Activated CD8-positive, alpha-beta memory T cell treated with anti-CD3 and anti-CD28 coated beads, Interleukin-2, amount 10 ng/mL, durations not matched to agents 7 days and 5 days (primary cell): ENCODE measurements at regions not wholly inside any gene's neighbourhood (a gene's known extent, or its start where the extent isn't known, plus 50 kb on each side); places are given as distances from the start of the nearest gene placed in this dataset.

Source experiments
- ATAC-seq: fragments of 150-1000 bp; cut with Tn5 transposase; one replicate; pipeline ENCODE4 v1.10.0; 2021; ENCODE audit warnings: moderate library complexity
- CTCF ChIA-PET: fragments of 350-600 bp; sonication (Branson Sonifier 250); formaldehyde crosslinking; loops from one replicate; lab custom pipeline; 2021; ENCODE audit warnings: antibody characterized with exemption; lab: Charles Lee
- DNase-seq: peaks from one replicate; pipeline ENCODE4 v3.0.0-alpha.2; 2020
- H3K27ac Mint-ChIP-seq: one replicate; pipeline ENCODE4 v1.8.0; 2021; ENCODE audit warnings: mild to moderate bottlenecking, mixed read lengths
- H3K27me3 Mint-ChIP-seq: one replicate; pipeline ENCODE4 v1.8.0; 2021; ENCODE audit warnings: mixed read lengths
- H3K36me3 Mint-ChIP-seq: one replicate; pipeline ENCODE4 v1.8.0; 2021; ENCODE audit warnings: mild to moderate bottlenecking, mixed read lengths
- H3K4me1 Mint-ChIP-seq: one replicate; pipeline ENCODE4 v1.8.0; 2021; ENCODE audit warnings: mixed read lengths
- H3K4me3 Mint-ChIP-seq: one replicate; pipeline ENCODE4 v1.8.0; 2021; ENCODE audit warnings: mild to moderate bottlenecking, moderate library complexity, mixed read lengths
- H3K9me3 Mint-ChIP-seq: one replicate; pipeline ENCODE4 v1.8.0; 2022; ENCODE audit warnings: low read depth, mixed read lengths

DNA sequence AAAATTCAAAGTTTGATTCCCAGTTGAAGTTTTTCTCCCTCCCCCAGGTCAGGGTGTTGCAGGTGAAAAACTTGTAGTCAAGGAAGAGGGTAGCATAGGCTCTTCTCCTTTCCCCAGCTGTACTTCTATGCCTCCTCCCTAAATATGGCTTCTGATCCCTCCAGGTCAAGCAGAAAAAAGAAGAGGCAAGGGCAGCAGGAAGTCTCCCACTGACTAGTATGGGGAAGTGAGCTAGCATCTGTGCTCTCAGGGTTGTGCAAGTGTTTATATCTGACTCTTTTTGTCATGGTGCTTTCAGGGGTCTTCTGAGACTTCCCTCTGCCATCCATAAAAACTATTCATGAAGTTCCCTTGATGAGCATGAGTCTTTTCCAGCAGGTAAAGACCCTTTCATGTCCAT lies 76.0 kb downstream of the ATPSCKMT start:
- H3K36me3 Mint-ChIP-seq, result no peaks in the 10 kb centered on the region
- H3K4me1 Mint-ChIP-seq, result no peaks in the 10 kb centered on the region
- no peaks in the 10 kb centered on the region for H3K9me3 Mint-ChIP-seq
- ATAC-seq (no peak), DNase-seq (no peak)
- H3K27ac Mint-ChIP-seq, result no peak overlapping the region
- CTCF ChIA-PET, result no interaction called here
- no peak overlapping the region for H3K4me3 Mint-ChIP-seq
- no peaks in the 10 kb centered on the region for H3K27me3 Mint-ChIP-seq

DNA sequence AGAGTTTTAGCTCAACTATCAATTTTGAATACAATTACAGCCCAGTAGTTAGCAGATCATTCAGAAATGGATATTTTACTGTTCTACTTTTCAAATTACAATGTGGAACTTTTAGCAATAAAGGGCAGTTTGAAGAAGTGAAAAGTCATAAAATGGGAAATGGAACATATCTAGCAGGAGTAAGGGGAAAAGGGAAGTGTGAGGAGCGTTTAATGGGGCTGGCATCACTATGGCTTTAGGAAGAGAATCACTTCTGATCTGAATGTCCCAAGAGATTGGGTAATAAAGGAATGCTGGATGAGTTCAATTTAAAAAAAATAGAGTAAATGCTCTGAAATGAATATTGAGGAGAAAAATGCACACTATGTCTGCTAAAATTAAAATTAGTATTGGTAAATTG lies 77.4 kb downstream of the ATPSCKMT start:
- no peak overlapping the region for H3K27ac Mint-ChIP-seq
- ATAC-seq (no peak), DNase-seq (no peak)
- no peaks in the 10 kb centered on the region for H3K4me1 Mint-ChIP-seq
- no peaks in the 10 kb centered on the region for H3K9me3 Mint-ChIP-seq
- CTCF ChIA-PET, result no interaction called here
- H3K27me3 Mint-ChIP-seq, result no peaks in the 10 kb centered on the region
- H3K36me3 Mint-ChIP-seq, result no peaks in the 10 kb centered on the region
- H3K4me3 Mint-ChIP-seq, result no peak overlapping the region

- H3K9me3 Mint-ChIP-seq, result no peaks in the 10 kb centered on the region
- H3K4me1 Mint-ChIP-seq, result no peaks in the 10 kb centered on the region
- DNase-seq (no peak), ATAC-seq (no peak)
- no peak overlapping the region for H3K27ac Mint-ChIP-seq
- H3K36me3 Mint-ChIP-seq, result no peaks in the 10 kb centered on the region
- H3K27me3 Mint-ChIP-seq, result no peaks in the 10 kb centered on the region
- CTCF ChIA-PET, result no interaction called here
- no peak overlapping the region for H3K4me3 Mint-ChIP-seq
Measured at GRCh38 chr5:10169359-10169758, 80.3 kb downstream of the ATPSCKMT start.

GRCh38 chr5:10168254-10168653 lies 81.4 kb downstream of the ATPSCKMT start:
- CTCF ChIA-PET, result no interaction called here
- no peaks in the 10 kb centered on the region for H3K27me3 Mint-ChIP-seq
- H3K36me3 Mint-ChIP-seq, result no peaks in the 10 kb centered on the region
- no peak for DNase-seq
- H3K9me3 Mint-ChIP-seq, result no peaks in the 10 kb centered on the region
- ATAC-seq, result no peak
- no peak overlapping the region for H3K4me3 Mint-ChIP-seq
- H3K4me1 Mint-ChIP-seq, result no peaks in the 10 kb centered on the region
- no peak overlapping the region for H3K27ac Mint-ChIP-seq

- no peak for DNase-seq
- Mint-ChIP-seq H3K27ac (no peak overlapping the region), H3K9me3 (no peaks in the 10 kb centered on the region), H3K4me1 (no peaks in the 10 kb centered on the region), H3K27me3 (no peaks in the 10 kb centered on the region), H3K4me3 (no peak overlapping the region), H3K36me3 (no peaks in the 10 kb centered on the region)
- CTCF ChIA-PET, result no interaction called here
- ATAC-seq, result no peak
Measured at GRCh38 chr5:10167806-10168205, 81.9 kb downstream of the ATPSCKMT start.

DNA sequence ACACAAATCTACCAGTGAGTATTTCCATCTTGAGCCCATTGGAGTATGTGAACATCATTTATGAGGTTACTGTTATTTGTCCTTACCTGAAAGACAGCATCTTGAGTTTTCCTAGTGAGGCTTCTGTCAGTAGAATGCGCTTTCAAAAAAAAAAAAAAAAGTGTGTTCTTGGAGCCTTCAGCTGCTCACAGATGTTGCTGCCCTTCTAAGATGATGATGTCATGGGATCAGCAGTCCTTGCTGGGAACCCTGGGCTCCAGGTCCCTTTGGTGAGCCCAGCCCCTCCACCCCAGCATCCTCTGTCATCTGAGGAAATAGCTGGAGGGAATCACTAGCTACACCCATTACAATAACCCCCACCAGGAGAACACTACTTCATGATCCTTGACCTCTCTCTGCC lies 83.3 kb downstream of the ATPSCKMT start:
- CTCF ChIA-PET, result no interaction called here

DNA sequence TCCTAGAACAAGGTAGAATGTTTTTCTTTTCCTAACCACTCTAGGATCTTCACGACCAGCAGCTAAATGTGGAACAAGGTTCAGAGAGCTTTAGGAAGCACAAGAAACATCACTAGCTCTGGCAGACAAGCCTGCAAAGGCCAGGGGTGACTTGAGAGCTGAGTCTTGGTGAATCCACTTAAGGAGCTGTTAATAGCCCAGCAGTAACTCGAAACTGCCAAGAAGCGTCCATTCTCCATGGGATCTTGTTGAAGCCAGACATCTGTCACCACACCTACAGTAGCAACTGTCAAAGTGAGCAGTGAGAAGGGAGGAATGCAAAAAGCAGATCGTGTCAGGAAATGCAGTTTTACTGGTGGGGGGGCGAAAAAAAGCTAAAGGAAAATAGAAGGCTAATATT lies 87.2 kb downstream of the ATPSCKMT start:
- Mint-ChIP-seq H3K36me3 (no peaks in the 10 kb centered on the region), H3K9me3 (no peaks in the 10 kb centered on the region), H3K27ac (no peak overlapping the region), H3K4me1 (no peaks in the 10 kb centered on the region), H3K27me3 (peaks cover 4% of the 10 kb centered on the region), H3K4me3 (no peak overlapping the region)
- DNase-seq (no peak), ATAC-seq (no peak)
- CTCF ChIA-PET, result no interaction called here

More for the DNA sequence above, 83.3 kb downstream of the ATPSCKMT start:
- DNase-seq, result no peak
- ATAC-seq, result no peak
- Mint-ChIP-seq H3K4me1 (no peaks in the 10 kb centered on the region), H3K27ac (no peak overlapping the region), H3K9me3 (no peaks in the 10 kb centered on the region), H3K27me3 (peaks cover 4% of the 10 kb centered on the region), H3K36me3 (no peaks in the 10 kb centered on the region), H3K4me3 (no peak overlapping the region)

DNA sequence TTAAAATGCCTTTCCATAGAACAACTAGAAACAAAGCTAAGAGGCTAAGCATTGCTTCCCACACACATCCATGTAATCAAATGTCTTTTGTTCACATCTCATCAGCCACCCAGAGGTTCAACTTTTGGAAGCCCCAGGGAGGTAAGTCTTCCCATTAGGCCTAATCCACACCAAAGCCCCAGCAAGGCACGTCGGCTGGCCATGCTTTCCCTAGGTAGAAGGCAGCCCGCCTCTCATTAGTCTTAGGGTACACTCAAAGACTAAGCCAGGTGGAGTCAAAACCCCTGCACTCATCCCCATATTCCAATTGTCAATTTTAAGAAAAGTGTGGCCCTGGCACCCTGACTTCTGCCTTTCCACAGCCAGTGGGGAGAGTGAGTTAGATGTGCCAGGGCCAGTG lies 87.9 kb downstream of the ATPSCKMT start:
- CTCF ChIA-PET, result no interaction called here
- Mint-ChIP-seq H3K27me3 (peaks cover 4% of the 10 kb centered on the region), H3K27ac (no peak overlapping the region), H3K4me3 (no peak overlapping the region), H3K9me3 (no peaks in the 10 kb centered on the region), H3K36me3 (no peaks in the 10 kb centered on the region), H3K4me1 (no peaks in the 10 kb centered on the region)
- no peak for DNase-seq
- ATAC-seq, result no peak

DNA sequence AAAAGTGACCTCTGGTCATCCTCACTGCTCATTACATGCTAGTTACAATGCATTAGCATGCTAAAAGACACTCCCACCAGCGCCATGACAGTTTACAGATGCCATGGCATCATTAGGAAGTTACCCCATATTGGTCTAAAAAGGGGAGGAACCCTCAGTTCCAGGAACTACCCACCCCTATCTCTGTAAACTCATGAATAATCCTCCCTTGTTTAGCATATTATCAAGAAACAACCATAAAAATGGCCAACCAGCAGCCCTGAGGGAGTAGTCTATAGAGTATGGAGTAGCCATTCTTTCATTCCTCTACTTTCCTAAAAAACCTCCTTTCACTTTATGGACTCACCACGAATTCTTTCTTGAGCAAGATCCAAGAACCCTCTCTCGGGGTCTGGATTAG lies 89.4 kb downstream of the ATPSCKMT start:
- Mint-ChIP-seq H3K27me3 (peaks cover 6% of the 10 kb centered on the region), H3K36me3 (no peaks in the 10 kb centered on the region), H3K9me3 (no peaks in the 10 kb centered on the region), H3K4me1 (no peaks in the 10 kb centered on the region), H3K4me3 (no peak overlapping the region), H3K27ac (no peak overlapping the region)
- DNase-seq (no peak), ATAC-seq (no peak)
- CTCF ChIA-PET, result no interaction called here

GRCh38 chr5:10158886-10159285 lies 90.8 kb downstream of the ATPSCKMT start:
- H3K27me3 Mint-ChIP-seq, result peaks cover 6% of the 10 kb centered on the region

DNA sequence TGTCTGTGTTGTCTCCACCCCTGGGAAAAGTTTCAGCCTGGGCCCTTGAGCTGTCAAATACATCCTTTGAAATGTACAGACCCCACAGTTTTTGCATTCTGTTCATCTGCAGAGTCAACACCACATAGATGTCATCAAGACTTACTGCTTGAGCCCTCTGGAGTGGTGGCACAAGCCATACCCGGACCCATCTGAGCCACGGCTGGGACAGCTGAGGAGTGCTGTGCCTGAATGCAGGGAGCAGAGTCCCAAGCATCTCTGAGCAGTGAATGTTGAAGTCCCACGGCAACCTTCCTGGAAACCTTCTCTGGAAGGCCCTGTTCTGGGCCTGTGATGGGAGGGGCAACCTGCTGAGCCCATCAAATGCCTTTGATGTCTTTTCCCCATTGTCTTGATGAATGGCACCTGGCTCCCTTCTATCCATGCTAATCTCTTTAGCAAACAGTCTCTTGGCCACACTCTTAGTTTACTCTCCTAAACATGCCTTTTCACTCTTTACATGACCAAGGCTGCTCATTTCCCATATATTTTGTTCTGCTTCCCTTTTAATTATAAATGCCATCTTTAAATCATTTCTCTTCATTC lies 92.5 kb downstream of the ATPSCKMT start:
- Mint-ChIP-seq H3K4me3 (no peak overlapping the region), H3K27me3 (peaks cover 2% of the 10 kb centered on the region), H3K36me3 (no peaks in the 10 kb centered on the region), H3K27ac (no peak overlapping the region), H3K4me1 (no peaks in the 10 kb centered on the region), H3K9me3 (no peaks in the 10 kb centered on the region)
- ATAC-seq (no peak), DNase-seq (no peak)
- CTCF ChIA-PET, result no interaction called here

More at GRCh38 chr5:10158886-10159285, 90.8 kb downstream of the ATPSCKMT start:
- CTCF ChIA-PET, result no interaction called here
- Mint-ChIP-seq H3K36me3 (no peaks in the 10 kb centered on the region), H3K4me1 (no peaks in the 10 kb centered on the region), H3K9me3 (no peaks in the 10 kb centered on the region), H3K27ac (no peak overlapping the region), H3K4me3 (no peak overlapping the region)
- DNase-seq (no peak), ATAC-seq (no peak)

- Mint-ChIP-seq H3K9me3 (no peaks in the 10 kb centered on the region), H3K4me1 (no peaks in the 10 kb centered on the region), H3K36me3 (no peaks in the 10 kb centered on the region), H3K4me3 (no peak overlapping the region), H3K27me3 (peaks cover 2% of the 10 kb centered on the region), H3K27ac (no peak overlapping the region)
- ATAC-seq (no peak), DNase-seq (no peak)
- CTCF ChIA-PET, result no interaction called here
Measured at GRCh38 chr5:10155897-10156667, 93.6 kb downstream of the ATPSCKMT start.

DNA sequence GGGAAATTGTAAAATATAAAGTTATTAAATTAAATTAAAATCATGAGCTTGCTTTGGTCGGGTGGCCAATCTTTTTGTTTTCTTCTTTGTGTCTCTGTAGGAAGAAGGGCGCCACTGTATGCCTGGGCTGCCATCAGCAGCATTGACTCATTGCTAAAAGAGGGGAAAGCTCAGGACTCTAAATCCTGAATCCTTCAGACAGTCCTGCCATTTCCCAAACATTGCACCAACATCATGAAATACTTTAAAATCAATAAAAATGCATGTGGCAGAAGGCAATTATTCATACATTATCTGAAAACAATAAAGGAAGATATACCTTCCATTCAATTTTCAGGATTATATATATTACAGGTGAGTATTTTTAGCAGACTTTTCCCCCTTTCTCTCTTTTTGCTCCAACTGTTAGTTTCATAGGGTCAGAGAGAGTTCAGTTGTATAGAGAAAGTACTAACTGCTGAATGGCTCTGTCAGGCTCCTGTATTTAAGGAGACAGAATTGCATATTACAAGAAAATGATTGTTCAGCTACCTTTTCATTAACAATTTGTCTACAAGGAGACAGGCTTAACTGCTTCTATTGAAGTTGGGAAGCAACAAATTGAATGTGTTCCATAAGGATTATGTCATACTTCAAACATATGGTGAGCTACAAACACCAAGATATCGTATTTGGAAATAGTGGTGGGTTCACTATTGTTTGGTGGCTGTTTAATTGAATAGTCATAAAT lies 95.7 kb downstream of the ATPSCKMT start:
- no peak overlapping the region for H3K4me3 Mint-ChIP-seq
- CTCF ChIA-PET, result no interaction called here
- H3K4me1 Mint-ChIP-seq, result no peaks in the 10 kb centered on the region
- DNase-seq, result no peak
- peaks cover 2% of the 10 kb centered on the region for H3K27me3 Mint-ChIP-seq
- no peaks in the 10 kb centered on the region for H3K9me3 Mint-ChIP-seq
- no peak for ATAC-seq
- no peaks in the 10 kb centered on the region for H3K36me3 Mint-ChIP-seq
- H3K27ac Mint-ChIP-seq, result no peak overlapping the region

GRCh38 chr5:10153394-10153793 lies 96.3 kb downstream of the ATPSCKMT start:
- H3K4me1 Mint-ChIP-seq, result no peaks in the 10 kb centered on the region
- no peaks in the 10 kb centered on the region for H3K36me3 Mint-ChIP-seq
- H3K4me3 Mint-ChIP-seq, result no peak overlapping the region
- CTCF ChIA-PET, result no interaction called here
- DNase-seq, result no peak
- H3K27me3 Mint-ChIP-seq, result peaks cover 2% of the 10 kb centered on the region
- no peaks in the 10 kb centered on the region for H3K9me3 Mint-ChIP-seq
- H3K27ac Mint-ChIP-seq, result no peak overlapping the region
- ATAC-seq, result no peak
